SU-DHL-6 (cell line): ENCODE measurements at regions not wholly inside any gene's neighbourhood (a gene's known extent, or its start where the extent isn't known, plus 50 kb on each side); places are given as distances from the start of the nearest gene placed in this dataset.

Experiments used
- CTCF ChIP-seq: fragments of 200-600 bp; sonication (generic); IDR thresholded peaks from one replicate; pipeline ENCODE4 v1.5.1; 2017; ENCODE audit warnings: antibody characterized with exemption, mild to moderate bottlenecking, low read length, moderate library complexity; ENCODE audit not compliant: insufficient read depth, poor library complexity, severe bottlenecking
- EZH2phosphoT487 ChIP-seq: fragments of 200-600 bp; sonication (generic), shearing (Covaris generic); conservative IDR thresholded peaks from 2 replicates; pipeline ENCODE4 v1.6.1; 2018; ENCODE audit warnings: mild to moderate bottlenecking, antibody characterized with exemption, low read length, moderate library complexity, mixed read lengths

- TF ChIP-seq CTCF: no peak
- no peak for TF ChIP-seq EZH2phosphoT487
These were observed 147.7 kb downstream of the SH3BGRL2 start for GRCh38 chr6:79778816-79779215.
